HG02884 (cell line): ENCODE measurements at regions not wholly inside any gene's neighbourhood (a gene's known extent, or its start where the extent isn't known, plus 50 kb on each side); places are given as distances from the start of the nearest gene placed in this dataset.
"Not testable (repeated sequence)": the region's sequence is repeated elsewhere in the genome, so short reads cannot be mapped to it uniquely, and the experiment has no call there.

Experiments used
- ATAC-seq: cut with Tn5 transposase; IDR thresholded peaks from one replicate; pipeline ENCODE4 v1.9.1; 2021; ENCODE audit warnings: mild to moderate bottlenecking, moderate library complexity; ENCODE audit not compliant: unreplicated experiment

GRCh38 chr3:22373182-22373581, 622.2 kb upstream of the ZNF385D start:
- no peak for ATAC-seq

- ATAC-seq: no peak
Measured at GRCh38 chr3:22373827-22374226, 622.8 kb upstream of the ZNF385D start.

GRCh38 chr3:22377421-22377820, 626.4 kb upstream of the ZNF385D start:
- no peak for ATAC-seq

GRCh38 chr3:22378869-22379268, 627.9 kb upstream of the ZNF385D start:
- ATAC-seq: no peak

- ATAC-seq: no peak
Measured at GRCh38 chr3:22380253-22380652, 629.2 kb upstream of the ZNF385D start.

- ATAC-seq: not testable (repeated sequence)
Measured at GRCh38 chr3:22381564-22381963, 630.6 kb upstream of the ZNF385D start.

GRCh38 chr3:22383285-22383684, 632.3 kb upstream of the ZNF385D start:
- no peak for ATAC-seq

- no peak for ATAC-seq
Measured at GRCh38 chr3:22386107-22386506, 635.1 kb upstream of the ZNF385D start.

GRCh38 chr3:22392286-22392685, 641.3 kb upstream of the ZNF385D start:
- no peak for ATAC-seq

GRCh38 chr3:22392859-22393258, 641.8 kb upstream of the ZNF385D start:
- ATAC-seq: no peak

- ATAC-seq: no peak
Measured at GRCh38 chr3:22399566-22399965, 648.6 kb upstream of the ZNF385D start.

- ATAC-seq: no peak
Measured at GRCh38 chr3:22401499-22401898, 650.5 kb upstream of the ZNF385D start.

GRCh38 chr3:22414239-22414638, 663.2 kb upstream of the ZNF385D start:
- ATAC-seq: no peak

- not testable (repeated sequence) for ATAC-seq
Measured at GRCh38 chr3:22416838-22417446, 665.9 kb upstream of the ZNF385D start.

GRCh38 chr3:22419261-22419660, 668.3 kb upstream of the ZNF385D start:
- no peak for ATAC-seq

GRCh38 chr3:22421589-22421988, 670.6 kb upstream of the ZNF385D start:
- no peak for ATAC-seq

GRCh38 chr3:22431334-22431733, 680.3 kb upstream of the ZNF385D start:
- ATAC-seq: no peak

GRCh38 chr3:22439626-22440025, 688.6 kb upstream of the ZNF385D start:
- no peak for ATAC-seq

GRCh38 chr3:22441711-22442110, 690.7 kb upstream of the ZNF385D start:
- no peak for ATAC-seq

- no peak for ATAC-seq
Measured at GRCh38 chr3:22443571-22444233, 692.7 kb upstream of the ZNF385D start.

- not testable (repeated sequence) for ATAC-seq
Measured at GRCh38 chr3:22445336-22445735, 694.3 kb upstream of the ZNF385D start.

- no peak for ATAC-seq
Measured at GRCh38 chr3:22450786-22451400, 699.9 kb upstream of the ZNF385D start.
